ENCODE measurements at regions not wholly inside any gene's neighbourhood (a gene's known extent, or its start where the extent isn't known, plus 50 kb on each side); places are given as distances from the start of the nearest gene placed in this dataset.

GRCh38 chr15:29621616-29622015 is 200.7 kb downstream of the TJP1 start:
- Histone ChIP-seq H3K27ac (ENCODE audit: low read depth, low read length) (no peak overlapping the region), H3K9me3 (ENCODE audit: insufficient read depth in 2 of 2, low read depth in 1 of 2, low read length in 1 of 2) (no peaks in the 10 kb centered on the region), H3K79me1 (ENCODE audit: low read depth, low read length) (no peaks in the 10 kb centered on the region), H2BK5ac (ENCODE audit: low read depth, low read length) (no peak overlapping the region), H3K18ac (ENCODE audit: extremely low read depth, low read length) (no peak overlapping the region), H2BK15ac (ENCODE audit: low read length) (no peak overlapping the region), H3K36me3 (ENCODE audit: control insufficient read depth in 2 of 4, insufficient read depth in 4 of 4, low read length in 3 of 4) (no peaks in the 10 kb centered on the region), H3K23me2 (ENCODE audit: low read depth, low read length) (no peaks in the 10 kb centered on the region), H3K4me2 (ENCODE audit: insufficient read depth in 1 of 2, low read depth in 2 of 2, low read length in 2 of 2) (no peak overlapping the region), H2BK20ac (ENCODE audit: low read length) (no peak overlapping the region), H3K79me2 (ENCODE audit: control insufficient read depth in 1 of 2, insufficient read depth in 2 of 2, low read length in 2 of 2) (no peaks in the 10 kb centered on the region), H4K91ac (replicated peaks; ENCODE audit: insufficient read length, low read length) (no peak overlapping the region), H2BK120ac (replicated peaks; ENCODE audit: low read depth, low read length) (no peak overlapping the region), H2AK5ac (ENCODE audit: low read depth, low read length) (no peak overlapping the region), H2AFZ (ENCODE audit: low read length) (no peak overlapping the region), H3K4ac (replicated peaks; ENCODE audit: insufficient read length, low read depth, low read length) (no peak overlapping the region), H3K9ac (replicated peaks in 1 of 4; ENCODE audit: extremely low read depth in 1 of 4, low read depth in 3 of 4, low read length in 3 of 4) (no peak overlapping the region), H3K4me1 (replicated peaks in 1 of 4; ENCODE audit: control insufficient read depth in 3 of 4, insufficient read depth in 4 of 4, low read length in 3 of 4) (no peaks in the 10 kb centered on the region), H3K4me3 (ENCODE audit: extremely low read depth in 1 of 4, insufficient read depth in 2 of 4, low read depth in 3 of 4, low read length in 4 of 4) (no peak overlapping the region), H2BK12ac (ENCODE audit: low read depth, low read length) (no peak overlapping the region), H3K56ac (replicated peaks; ENCODE audit: insufficient read length, low read depth, low read length) (no peak overlapping the region), H3K23ac (ENCODE audit: insufficient read length) (no peak overlapping the region), H3K27me3 (replicated peaks in 1 of 4; ENCODE audit: control insufficient read depth in 3 of 4, extremely low read depth in 1 of 4, insufficient read depth in 3 of 4, low read length in 3 of 4) (no peaks in the 10 kb centered on the region), H4K5ac (ENCODE audit: insufficient read length, low read depth, low read length) (no peak overlapping the region), H4K20me1 (replicated peaks in 1 of 2; ENCODE audit: control insufficient read depth in 1 of 2, insufficient read depth in 2 of 2, low read length in 2 of 2) (no peaks in the 10 kb centered on the region), H3K14ac (ENCODE audit: insufficient read length) (no peak overlapping the region), H4K8ac (ENCODE audit: extremely low read depth, insufficient read depth, low read length) (no peak overlapping the region)
- CTCF ChIA-PET (ENCODE audit: partially characterized antibody) = interaction anchor here (6.2 kb wide), 1 partner anchor 9 kb away, joined by 58 read pairs; no protein-coding TSS in a partner anchor
- POLR2A ChIA-PET (ENCODE audit: partially characterized antibody) = no interaction called here
- no peak for FAIRE-seq
- DNase-seq (ENCODE audit: low read depth in 1 of 2, low spot score in 2 of 2) = no peak
- WGBS, 2 experiments (ENCODE audit: extremely low coverage in 1 of 2, insufficient coverage in 1 of 2, insufficient read length in 1 of 2, insufficient replicate concordance in 2 of 2, low coverage in 1 of 2, low lambda C conversion rate in 2 of 2, missing lambda C conversion rate in 1 of 2) = 94% methylated on average over 5 of the region's 5 CpGs; no CpG with 5 or more reads in 1 of the 2 experiments
- TF ChIP-seq CREB1 (IDR thresholded peaks at IDR 0.05) (no peak), SP2 (IDR thresholded peaks at IDR 0.05; ENCODE audit: low read length) (no peak), TCF12 (IDR thresholded peaks at IDR 0.05; ENCODE audit: low read depth, low read length) (no peak), HDAC6 (IDR thresholded peaks at IDR 0.05; ENCODE audit: low read depth, low read length) (no peak), SIRT6 (IDR thresholded peaks at IDR 0.05; ENCODE audit: low read length) (no peak), SP1 (IDR thresholded peaks at IDR 0.05; ENCODE audit: low read depth, low read length) (no peak), RAD21 (IDR thresholded peaks at IDR 0.05 in 1 of 2, conservative IDR thresholded peaks at IDR 0.05 in 1 of 2; ENCODE audit: low read depth in 2 of 2, low read length in 2 of 2) (no peak), TAF7 (optimal IDR thresholded peaks at IDR 0.05; ENCODE audit: borderline replicate concordance, low read depth, low read length) (no peak), NANOG (IDR thresholded peaks at IDR 0.05; ENCODE audit: insufficient read depth, low read depth, low read length, poor library complexity, severe bottlenecking) (no peak), CHD1 (IDR thresholded peaks at IDR 0.05; ENCODE audit: low read depth, low read length) (no peak), CBX8 (IDR thresholded peaks at IDR 0.05; ENCODE audit: borderline replicate concordance, low read depth, low read length) (no peak), SIX5 (IDR thresholded peaks at IDR 0.05; ENCODE audit: low read depth, low read length) (no peak), JUN (IDR thresholded peaks at IDR 0.05; ENCODE audit: low read depth, low read length) (no peak), SRF (IDR thresholded peaks at IDR 0.05; ENCODE audit: low read depth, low read length) (no peak), BCL11A (IDR thresholded peaks at IDR 0.05; ENCODE audit: low read depth in 2 of 2, low read length in 2 of 2) (no peak), POLR2A (IDR thresholded peaks at IDR 0.05; ENCODE audit: control extremely low read depth in 1 of 2, low read depth in 2 of 2, low read length in 2 of 2) (no peak), PHF8 (conservative IDR thresholded peaks at IDR 0.05; ENCODE audit: low read depth, low read length) (no peak)

All from H1 (cell line).